Lower leg skin (tissue), 4 donors: ENCODE measurements at regions not wholly inside any gene's neighbourhood (a gene's known extent, or its start where the extent isn't known, plus 50 kb on each side); places are given as distances from the start of the nearest gene placed in this dataset.

Experiments
- DNase-seq, 2 donors: peaks; one replicate each; pipeline ENCODE4 v3.0.0-alpha.2; 2019; ENCODE audit warnings: low spot score in 2 of 2
- H3K4me3 ChIP-seq: fragments of 200-600 bp; sonication (generic); 2 replicates; pipeline ENCODE4 v1.5.1; 2017; ENCODE audit warnings: mild to moderate bottlenecking, low read depth; ENCODE audit not compliant: poor library complexity, severe bottlenecking
- POLR2A ChIP-seq, 2 donors: fragments of 450-650 bp; IDR thresholded peaks; one replicate each; pipeline ENCODE4 v1.6.1; 2016 to 2017; ENCODE audit warnings: antibody characterized with exemption in 2 of 2, mild to moderate bottlenecking in 1 of 2, moderate library complexity in 1 of 2
- WGBS, 2 donors: methylation state at CpG; one replicate each; pipeline ENCODE4 v1.1.5; 2018; 5-methylcytosine and 5-hydroxymethylcytosine counted together
- intact Hi-C: fragments of 100-400 bp; cut with DNase I; formaldehyde crosslinking; loops from one replicate; pipeline ENCODE4 v1.15.0; 2023; ENCODE audit warnings: low total_unique reads
- TF ChIP-seq, protein P1 (sequence below), 3 donors: fragments of 450-650 bp; IDR thresholded peaks; one replicate each; pipeline ENCODE4 v1.5.1; 2016; ENCODE audit warnings: antibody characterized with exemption in 3 of 3, mild to moderate bottlenecking in 3 of 3, moderate library complexity in 2 of 3

DNA sequence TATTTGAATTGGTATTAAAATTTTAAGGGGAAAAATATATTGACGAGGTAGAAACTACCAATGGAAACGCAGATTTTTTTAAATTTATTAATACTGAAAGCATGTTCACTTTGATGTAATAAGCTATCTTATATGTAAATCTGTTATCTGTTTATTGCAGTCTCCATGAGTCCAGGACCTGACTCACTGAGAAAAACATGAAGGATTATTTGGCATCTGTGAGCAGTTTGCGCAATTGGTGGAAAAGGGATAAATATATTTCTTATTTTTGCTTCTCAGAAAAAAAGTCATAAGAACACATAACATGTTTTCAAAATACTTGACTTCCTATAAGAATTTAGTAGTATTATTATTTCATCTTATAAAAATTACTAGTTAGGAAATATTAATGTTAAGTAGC, 561.4 kb downstream of the ADCYAP1 start:
- intact Hi-C loops: no loop called here
- TF ChIP-seq, protein P1, sequence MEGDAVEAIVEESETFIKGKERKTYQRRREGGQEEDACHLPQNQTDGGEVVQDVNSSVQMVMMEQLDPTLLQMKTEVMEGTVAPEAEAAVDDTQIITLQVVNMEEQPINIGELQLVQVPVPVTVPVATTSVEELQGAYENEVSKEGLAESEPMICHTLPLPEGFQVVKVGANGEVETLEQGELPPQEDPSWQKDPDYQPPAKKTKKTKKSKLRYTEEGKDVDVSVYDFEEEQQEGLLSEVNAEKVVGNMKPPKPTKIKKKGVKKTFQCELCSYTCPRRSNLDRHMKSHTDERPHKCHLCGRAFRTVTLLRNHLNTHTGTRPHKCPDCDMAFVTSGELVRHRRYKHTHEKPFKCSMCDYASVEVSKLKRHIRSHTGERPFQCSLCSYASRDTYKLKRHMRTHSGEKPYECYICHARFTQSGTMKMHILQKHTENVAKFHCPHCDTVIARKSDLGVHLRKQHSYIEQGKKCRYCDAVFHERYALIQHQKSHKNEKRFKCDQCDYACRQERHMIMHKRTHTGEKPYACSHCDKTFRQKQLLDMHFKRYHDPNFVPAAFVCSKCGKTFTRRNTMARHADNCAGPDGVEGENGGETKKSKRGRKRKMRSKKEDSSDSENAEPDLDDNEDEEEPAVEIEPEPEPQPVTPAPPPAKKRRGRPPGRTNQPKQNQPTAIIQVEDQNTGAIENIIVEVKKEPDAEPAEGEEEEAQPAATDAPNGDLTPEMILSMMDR (IDR thresholded peaks at IDR 0.05): no peak
- TF ChIP-seq POLR2A (IDR thresholded peaks at IDR 0.05): no peak
- H3K4me3 ChIP-seq: no peak overlapping the region
- WGBS, 2 donors: 86 to 89% methylated on average over 3 of the region's 3 CpGs
- no peak for DNase-seq

DNA sequence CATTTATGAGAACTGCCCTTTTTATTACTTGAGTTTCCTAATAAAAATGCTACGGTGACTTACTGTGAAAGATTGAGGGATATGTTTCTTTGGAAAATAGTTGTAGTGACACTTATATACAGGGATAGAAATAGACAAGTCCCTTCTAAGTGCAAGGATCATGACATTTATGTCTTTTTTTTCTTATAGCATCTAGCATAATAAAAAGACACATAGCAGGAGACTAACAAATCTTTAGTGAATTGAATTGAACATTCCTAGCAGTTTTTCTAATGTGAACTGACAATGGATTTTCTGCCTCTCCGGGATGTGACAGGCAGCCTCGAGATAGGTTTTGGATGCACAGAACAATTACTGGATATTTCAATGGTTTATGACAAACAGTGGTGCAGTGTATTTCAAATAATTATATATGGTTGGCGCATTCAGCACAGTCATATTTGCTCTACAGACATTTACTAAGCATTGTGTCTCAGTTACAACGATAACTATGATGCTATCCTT, 562.8 kb downstream of the ADCYAP1 start:
- 69 to 76% methylated on average over 5 of the region's 5 CpGs for WGBS, 2 donors

DNA sequence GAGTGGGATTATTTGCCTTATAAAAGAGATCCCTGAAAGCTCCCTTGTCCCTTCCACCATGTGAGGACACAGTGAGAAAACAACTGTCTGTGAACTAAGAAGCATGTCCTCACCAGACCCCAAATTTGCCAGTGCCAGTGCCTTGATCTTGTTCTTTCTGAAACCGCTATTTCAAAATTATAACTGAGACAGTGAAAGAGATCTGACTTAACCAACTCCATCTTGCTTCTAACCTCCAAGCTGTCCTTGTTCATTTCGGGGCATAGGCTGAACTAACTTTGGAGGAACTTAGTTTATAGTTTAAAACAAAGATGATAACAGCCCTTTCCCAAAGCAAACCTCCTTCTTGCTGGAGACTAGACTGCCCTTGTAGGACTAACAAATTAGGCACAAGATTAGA, 563.9 kb downstream of the ADCYAP1 start:
- TF ChIP-seq, protein P1 (IDR thresholded peaks at IDR 0.05): no peak
- TF ChIP-seq POLR2A (IDR thresholded peaks at IDR 0.05): no peak
- DNase-seq: no peak
- WGBS, 2 donors: 75 to 79% methylated on average over 2 of the region's 2 CpGs
- no peak overlapping the region for H3K4me3 ChIP-seq
- intact Hi-C loops: no loop called here

More for the DNA sequence above, 562.8 kb downstream of the ADCYAP1 start:
- intact Hi-C loops: no loop called here
- DNase-seq: no peak
- no peak for TF ChIP-seq POLR2A (IDR thresholded peaks at IDR 0.05)
- TF ChIP-seq, protein P1 (IDR thresholded peaks at IDR 0.05): no peak
- no peak overlapping the region for H3K4me3 ChIP-seq

DNA sequence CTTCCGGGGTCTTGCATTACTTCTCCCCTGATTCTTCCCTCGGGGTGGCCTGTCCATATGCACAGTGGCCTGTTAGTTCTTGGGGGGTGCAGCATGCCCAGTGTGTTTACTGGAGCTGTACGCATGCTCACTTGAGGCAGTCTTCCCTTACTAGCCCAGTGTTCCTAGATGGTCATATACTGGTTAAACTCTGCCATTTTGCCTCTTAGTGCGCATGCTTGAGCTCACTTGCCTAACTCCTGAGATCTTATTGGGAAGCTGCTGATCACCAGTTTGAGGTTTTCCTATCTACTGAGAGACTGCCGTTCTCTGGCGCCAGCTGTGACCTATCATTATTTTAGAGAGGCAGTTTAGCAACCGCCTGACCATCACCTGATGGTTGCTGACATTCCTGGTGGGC, 571.2 kb downstream of the ADCYAP1 start:
- 89% methylated on average over 7 of the region's 7 CpGs for WGBS, 2 donors
- TF ChIP-seq POLR2A (IDR thresholded peaks at IDR 0.05): no peak
- TF ChIP-seq, protein P1 (IDR thresholded peaks at IDR 0.05): no peak
- intact Hi-C loops: no loop called here
- no peak overlapping the region for H3K4me3 ChIP-seq
- DNase-seq: no peak

DNA sequence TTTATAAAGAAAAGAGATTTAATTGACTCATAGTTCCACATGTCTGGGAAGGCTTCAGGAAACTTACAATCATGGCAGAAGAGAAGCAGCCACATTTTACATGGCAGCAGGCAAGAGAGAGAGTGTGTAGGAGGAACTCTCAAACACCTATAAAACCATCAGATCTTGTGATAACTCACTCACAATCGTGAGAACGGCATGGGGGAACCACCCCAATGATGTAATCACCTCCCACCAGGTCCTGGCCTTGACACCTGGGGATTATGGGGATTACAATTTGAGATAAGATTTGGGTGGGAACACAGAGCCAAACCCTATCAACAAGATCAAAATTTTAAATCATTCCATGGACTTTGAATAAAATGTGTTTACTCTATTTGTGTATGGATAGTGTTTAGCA, 575.6 kb downstream of the ADCYAP1 start:
- TF ChIP-seq, protein P1 (IDR thresholded peaks at IDR 0.05): no peak
- TF ChIP-seq POLR2A (IDR thresholded peaks at IDR 0.05): no peak
- WGBS, 2 donors: 36 to 44% methylated on average over 2 of the region's 2 CpGs
- intact Hi-C loops: no loop called here

DNA sequence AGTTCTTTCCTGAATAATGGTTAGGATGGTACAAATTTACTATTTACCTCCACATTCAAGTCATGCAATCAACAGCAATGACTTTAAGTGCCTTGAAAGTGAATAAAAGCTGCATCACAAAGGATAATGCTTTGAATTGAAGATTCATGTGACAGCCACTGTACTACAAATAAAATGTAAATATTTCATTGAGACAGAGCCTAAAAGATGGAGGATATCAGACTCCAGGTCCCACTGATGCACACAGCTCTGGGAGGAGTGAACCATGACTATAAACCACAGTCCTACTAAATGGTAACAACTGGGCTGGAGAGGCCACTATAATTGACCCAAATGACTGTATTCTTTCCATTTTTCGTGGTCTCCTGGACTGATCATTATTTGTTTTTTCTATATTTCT, 576.9 kb downstream of the ADCYAP1 start:
- H3K4me3 ChIP-seq: no peak overlapping the region
- 61 to 81% methylated on average over 1 of the region's 1 CpG for WGBS, 2 donors
- DNase-seq: no peak
- intact Hi-C loops: no loop called here
- TF ChIP-seq POLR2A (IDR thresholded peaks at IDR 0.05): no peak
- TF ChIP-seq, protein P1 (IDR thresholded peaks at IDR 0.05): no peak

More for the DNA sequence above, 575.6 kb downstream of the ADCYAP1 start:
- no peak overlapping the region for H3K4me3 ChIP-seq
- DNase-seq: no peak
